Smooth muscle cell (in vitro differentiated cells): ENCODE measurements at regions not wholly inside any gene's neighbourhood (a gene's known extent, or its start where the extent isn't known, plus 50 kb on each side); places are given as distances from the start of the nearest gene placed in this dataset.

Experiments used
- DNase-seq: peaks from one replicate; lab custom pipeline; 2025; ENCODE audit not compliant: unreplicated experiment; lab: John Stamatoyannopoulos, UW
- H2AFZ ChIP-seq: fragments of 200-600 bp; sonication (generic); 2 replicates; pipeline ENCODE4 v1.6.0; 2016; ENCODE audit warnings: antibody characterized with exemption, low read depth, mild to moderate bottlenecking
- H3F3A ChIP-seq: fragments of 200-600 bp; sonication (generic); 2 replicates; pipeline ENCODE4 v1.6.0; 2017; ENCODE audit warnings: antibody characterized with exemption, low read depth
- H3K27ac ChIP-seq: fragments of 200-600 bp; sonication (generic); 2 replicates; pipeline ENCODE4 v1.5.1; 2016; ENCODE audit warnings: low read depth, mild to moderate bottlenecking
- H3K27me3 ChIP-seq: fragments of 200-600 bp; sonication (generic); 2 replicates; pipeline ENCODE4 v1.6.1; 2016; ENCODE audit warnings: low read depth, mild to moderate bottlenecking
- H3K36me3 ChIP-seq: fragments of 200-600 bp; sonication (generic); 2 replicates; pipeline ENCODE4 v1.5.1; 2016; ENCODE audit warnings: low read depth
- H3K4me1 ChIP-seq: fragments of 200-600 bp; sonication (generic); 2 replicates; pipeline ENCODE4 v1.5.1; 2016; ENCODE audit warnings: low read depth
- H3K4me2 ChIP-seq: fragments of 200-600 bp; sonication (generic); 2 replicates; pipeline ENCODE4 v1.6.0; 2016; ENCODE audit warnings: mild to moderate bottlenecking
- H3K4me3 ChIP-seq: fragments of 200-600 bp; sonication (generic); 2 replicates; pipeline ENCODE4 v1.5.1; 2016; ENCODE audit warnings: mild to moderate bottlenecking
- H3K79me2 ChIP-seq: fragments of 200-600 bp; sonication (generic); 2 replicates; pipeline ENCODE4 v1.6.0; 2016; ENCODE audit warnings: low read depth, mild to moderate bottlenecking
- H3K9ac ChIP-seq: fragments of 200-600 bp; sonication (generic); 2 replicates; pipeline ENCODE4 v1.6.0; 2016; ENCODE audit warnings: low read depth
- H3K9me3 ChIP-seq: fragments of 200-600 bp; sonication (generic); replicated peaks from 2 replicates; pipeline ENCODE4 v1.5.1; 2016; ENCODE audit warnings: low read depth
- H4K20me1 ChIP-seq: fragments of 200-600 bp; sonication (generic); 2 replicates; pipeline ENCODE4 v1.6.0; 2016; ENCODE audit warnings: low read depth
- CTCF ChIP-seq: fragments of 200-600 bp; sonication (generic); IDR thresholded peaks from 2 replicates; pipeline ENCODE4 v1.5.1; 2017; ENCODE audit warnings: borderline replicate concordance, mild to moderate bottlenecking, antibody characterized with exemption; ENCODE audit not compliant: insufficient read depth, poor library complexity, severe bottlenecking
- WGBS: methylation state at CpG from one replicate; pipeline ENCODE4 v1.1.7; 2016; ENCODE audit warnings: low lambda C conversion rate; 5-methylcytosine and 5-hydroxymethylcytosine counted together

GRCh38 chr11:33507967-33508366, 192.7 kb downstream of the C11orf91 start:
- TF ChIP-seq CTCF, result no peak

DNA sequence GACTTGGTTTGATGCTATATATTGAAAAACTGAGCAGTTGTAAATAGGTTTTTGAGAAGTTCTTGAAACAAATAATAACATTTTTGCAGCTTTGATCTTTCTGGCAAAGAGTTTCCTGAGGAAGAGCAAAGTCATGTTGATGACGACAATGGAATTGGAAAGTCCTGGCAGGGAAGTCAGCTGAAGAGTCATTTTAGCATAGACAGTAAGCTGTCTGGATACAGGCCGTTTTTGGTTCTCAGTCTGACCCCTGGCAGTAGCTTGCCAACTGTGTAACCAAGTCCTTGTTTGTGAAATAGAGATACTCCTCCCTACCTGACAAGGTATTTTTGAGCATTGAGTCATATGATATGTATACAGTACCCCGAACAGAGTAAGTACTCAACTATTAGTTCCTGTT, 193.3 kb downstream of the C11orf91 start:
- Histone ChIP-seq H3K9me3 (no peaks in the 10 kb centered on the region), H3K79me2 (no peaks in the 10 kb centered on the region), H3K4me1 (no peaks in the 10 kb centered on the region), H3K36me3 (no peaks in the 10 kb centered on the region), H3K27ac (no peak overlapping the region), H3K4me2 (no peak overlapping the region), H3F3A (no peaks in the 10 kb centered on the region), H3K27me3 (no peaks in the 10 kb centered on the region), H4K20me1 (peaks cover 22% of the 10 kb centered on the region), H3K9ac (no peak overlapping the region), H2AFZ (no peak overlapping the region), H3K4me3 (no peak overlapping the region)
- TF ChIP-seq CTCF, result no peak
- no peak for DNase-seq
- 84% methylated on average over 3 of the region's 3 CpGs for WGBS

More at GRCh38 chr11:33507967-33508366, 192.7 kb downstream of the C11orf91 start:
- Histone ChIP-seq H3K4me1 (no peaks in the 10 kb centered on the region), H3K27ac (no peak overlapping the region), H3K36me3 (no peaks in the 10 kb centered on the region), H3K79me2 (no peaks in the 10 kb centered on the region), H4K20me1 (peaks cover 17% of the 10 kb centered on the region), H3K9me3 (no peaks in the 10 kb centered on the region), H3K4me3 (no peak overlapping the region), H2AFZ (no peak overlapping the region), H3K4me2 (no peak overlapping the region), H3K27me3 (no peaks in the 10 kb centered on the region), H3K9ac (no peak overlapping the region), H3F3A (no peaks in the 10 kb centered on the region)
- 41% methylated on average over 3 of the region's 3 CpGs for WGBS
- DNase-seq, result no peak

GRCh38 chr11:33505093-33505492, 195.5 kb downstream of the C11orf91 start:
- TF ChIP-seq CTCF, result no peak
- Histone ChIP-seq H3K27ac (no peak overlapping the region), H3K4me3 (no peak overlapping the region), H2AFZ (no peak overlapping the region), H4K20me1 (peaks cover 32% of the 10 kb centered on the region), H3F3A (no peaks in the 10 kb centered on the region), H3K36me3 (no peaks in the 10 kb centered on the region), H3K4me1 (no peaks in the 10 kb centered on the region), H3K4me2 (no peak overlapping the region), H3K79me2 (no peaks in the 10 kb centered on the region), H3K9me3 (no peaks in the 10 kb centered on the region), H3K27me3 (no peaks in the 10 kb centered on the region), H3K9ac (no peak overlapping the region)
- 87% methylated on average over 3 of the region's 3 CpGs for WGBS
- no peak for DNase-seq

DNA sequence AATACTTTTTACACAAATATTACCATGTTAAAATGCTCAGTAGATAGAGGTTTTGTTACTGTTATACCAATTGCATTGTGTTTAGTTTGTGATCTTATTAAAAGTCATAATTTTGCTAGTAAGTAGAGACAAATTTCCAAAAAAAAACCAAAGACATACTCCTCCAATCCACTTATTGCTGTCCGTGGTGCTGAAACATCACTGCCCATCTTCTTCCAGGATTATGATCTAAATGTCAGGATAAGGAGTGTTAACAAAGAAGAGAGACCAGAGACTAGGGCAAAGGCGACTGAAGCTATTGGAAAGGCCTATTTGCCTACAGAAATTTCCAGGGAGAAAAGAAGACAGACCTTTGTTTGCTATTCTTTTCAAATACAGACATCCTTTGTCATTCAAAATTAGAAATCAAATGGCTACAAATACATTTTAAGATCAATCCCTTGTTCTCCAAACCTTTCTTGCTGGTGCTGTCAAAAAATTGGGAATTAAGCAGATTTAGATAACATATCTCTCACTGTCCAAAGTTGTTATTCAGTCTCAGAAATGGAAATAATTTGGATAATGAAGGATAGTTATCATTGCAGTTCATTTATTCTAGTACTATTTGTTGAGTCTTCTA, 199.7 kb downstream of the C11orf91 start:
- Histone ChIP-seq H3F3A (no peaks in the 10 kb centered on the region), H3K4me1 (no peaks in the 10 kb centered on the region), H3K36me3 (no peaks in the 10 kb centered on the region), H2AFZ (no peak overlapping the region), H4K20me1 (peaks cover 51% of the 10 kb centered on the region), H3K9me3 (no peaks in the 10 kb centered on the region), H3K27ac (no peak overlapping the region), H3K27me3 (no peaks in the 10 kb centered on the region), H3K9ac (no peak overlapping the region), H3K79me2 (no peaks in the 10 kb centered on the region), H3K4me3 (no peak overlapping the region), H3K4me2 (no peak overlapping the region)
- 10% methylated on average over 2 of the region's 2 CpGs for WGBS
- TF ChIP-seq CTCF, result no peak
- DNase-seq, result no peak
